ENCODE measurements at regions not wholly inside any gene's neighbourhood (a gene's known extent, or its start where the extent isn't known, plus 50 kb on each side); places are given as distances from the start of the nearest gene placed in this dataset.

- Histone ChIP-seq H3K36me3 (ENCODE audit: insufficient read depth, low read length, poor library complexity, severe bottlenecking) (no peaks in the 10 kb centered on the region), H3K27ac (ENCODE audit: low read depth, low read length, poor library complexity, severe bottlenecking) (no peak overlapping the region), H3K9me3 (ENCODE audit: low read depth, low read length, poor library complexity, severe bottlenecking) (peaks cover 7% of the 10 kb centered on the region), H3K4me1 (ENCODE audit: insufficient read depth, low read length, poor library complexity, severe bottlenecking) (no peaks in the 10 kb centered on the region), H3K4me3 (ENCODE audit: low read depth, low read length, poor library complexity, severe bottlenecking) (no peak overlapping the region), H3K27me3 (replicated peaks; ENCODE audit: insufficient read depth, low read depth, low read length, poor library complexity) (peaks cover 5% of the 10 kb centered on the region)
- CTCF ChIA-PET = no interaction called here
- POLR2A ChIA-PET (ENCODE audit: low non-redundant PET) = no interaction called here
- DNase-seq (ENCODE audit: low spot score) = no peak
- BruUV-seq (replicated peaks) = no TSS peak
- intact Hi-C loops (cut with micrococcal nuclease; ENCODE audit: unreplicated experiment) = no loop called here
- TF ChIP-seq EZH2 (IDR thresholded peaks at IDR 0.05; ENCODE audit: borderline replicate concordance, low read depth, low read length, poor library complexity, severe bottlenecking) = no peak
- TF ChIP-seq CTCF (conservative IDR thresholded peaks at IDR 0.05; ENCODE audit: low read depth, low read length) = no peak
Measured at GRCh38 chr16:22687031-22687530, 126.9 kb upstream of the HS3ST2 start.

GRCh38 chr16:22688463-22688862 lies 125.5 kb upstream of the HS3ST2 start:
- Histone ChIP-seq H3K36me3 (ENCODE audit: insufficient read depth, low read length, poor library complexity, severe bottlenecking) (no peaks in the 10 kb centered on the region), H3K9me3 (ENCODE audit: low read depth, low read length, poor library complexity, severe bottlenecking) (peaks cover 7% of the 10 kb centered on the region), H3K4me3 (ENCODE audit: low read depth, low read length, poor library complexity, severe bottlenecking) (no peak overlapping the region), H3K27me3 (replicated peaks; ENCODE audit: insufficient read depth, low read depth, low read length, poor library complexity) (peaks cover 19% of the 10 kb centered on the region), H3K27ac (ENCODE audit: low read depth, low read length, poor library complexity, severe bottlenecking) (no peak overlapping the region), H3K4me1 (ENCODE audit: insufficient read depth, low read length, poor library complexity, severe bottlenecking) (no peaks in the 10 kb centered on the region)
- DNase-seq (ENCODE audit: low spot score) = no peak
- no TSS peak for BruUV-seq (replicated peaks)
- TF ChIP-seq EZH2 (IDR thresholded peaks at IDR 0.05; ENCODE audit: borderline replicate concordance, low read depth, low read length, poor library complexity, severe bottlenecking) = no peak
- no peak for TF ChIP-seq CTCF (conservative IDR thresholded peaks at IDR 0.05; ENCODE audit: low read depth, low read length)
- intact Hi-C loops (cut with micrococcal nuclease; ENCODE audit: unreplicated experiment) = no loop called here
- ChIA-PET CTCF (no interaction called here), POLR2A (ENCODE audit: low non-redundant PET) (no interaction called here)

GRCh38 chr16:22688930-22689329 lies 125.0 kb upstream of the HS3ST2 start:
- POLR2A ChIA-PET (ENCODE audit: low non-redundant PET) = no interaction called here
- TF ChIP-seq EZH2 (IDR thresholded peaks at IDR 0.05; ENCODE audit: borderline replicate concordance, low read depth, low read length, poor library complexity, severe bottlenecking) = no peak
- TF ChIP-seq CTCF (conservative IDR thresholded peaks at IDR 0.05; ENCODE audit: low read depth, low read length) = no peak

More at GRCh38 chr16:22688930-22689329, 125.0 kb upstream of the HS3ST2 start:
- H3K9me3 ChIP-seq (ENCODE audit: low read depth, low read length, poor library complexity, severe bottlenecking) = peaks cover 7% of the 10 kb centered on the region
- no peak overlapping the region for H3K27ac ChIP-seq (ENCODE audit: low read depth, low read length, poor library complexity, severe bottlenecking)
- BruUV-seq (replicated peaks) = no TSS peak
- H3K4me3 ChIP-seq (ENCODE audit: low read depth, low read length, poor library complexity, severe bottlenecking) = no peak overlapping the region
- intact Hi-C loops (cut with micrococcal nuclease; ENCODE audit: unreplicated experiment) = no loop called here
- H3K36me3 ChIP-seq (ENCODE audit: insufficient read depth, low read length, poor library complexity, severe bottlenecking) = no peaks in the 10 kb centered on the region
- CTCF ChIA-PET = no interaction called here
- peaks cover 24% of the 10 kb centered on the region for H3K27me3 ChIP-seq (replicated peaks; ENCODE audit: insufficient read depth, low read depth, low read length, poor library complexity)
- DNase-seq (ENCODE audit: low spot score) = no peak
- H3K4me1 ChIP-seq (ENCODE audit: insufficient read depth, low read length, poor library complexity, severe bottlenecking) = no peaks in the 10 kb centered on the region

All from A673 (cell line).